Thyroid gland (tissue), 4 donors: ENCODE measurements at regions not wholly inside any gene's neighbourhood (a gene's known extent, or its start where the extent isn't known, plus 50 kb on each side); places are given as distances from the start of the nearest gene placed in this dataset.

Source experiments
- DNase-seq, 2 donors: peaks; one replicate each; pipeline ENCODE4 v3.0.0-alpha.2; 2019
- H3K27ac ChIP-seq, 3 donors: fragments of 200-600 bp; sonication (generic); 1 replicate in 2 of 3; 2 replicates in 1 of 3; pipeline ENCODE4 v1.5.1; 2016 to 2019; ENCODE audit warnings: mild to moderate bottlenecking in 1 of 3, moderate library complexity in 1 of 3
- H3K27me3 ChIP-seq: fragments of 200-600 bp; sonication (generic); one replicate; pipeline ENCODE4 v1.5.1; 2019
- H3K36me3 ChIP-seq, 2 donors: fragments of 200-600 bp; sonication (generic); one replicate each; pipeline ENCODE4 v1.5.1; 2016 to 2019
- H3K4me1 ChIP-seq, 2 donors: fragments of 200-600 bp; sonication (generic); one replicate each; pipeline ENCODE4 v1.5.1; 2017 to 2019
- H3K4me3 ChIP-seq, 3 donors: fragments of 200-600 bp; sonication (generic); replicated peaks in 1 of 3; 1 replicate in 2 of 3; 2 replicates in 1 of 3; pipeline ENCODE4 v1.5.1; 2016; ENCODE audit warnings: mild to moderate bottlenecking in 1 of 3
- H3K9me3 ChIP-seq: fragments of 200-600 bp; sonication (generic); one replicate; pipeline ENCODE4 v1.5.1; 2017
- POLR2A ChIP-seq, 2 donors: fragments of 450-650 bp; IDR thresholded peaks; one replicate each; pipeline ENCODE4 v1.6.1; 2017; ENCODE audit warnings: antibody characterized with exemption in 2 of 2, mild to moderate bottlenecking in 2 of 2, moderate library complexity in 1 of 2
- WGBS, 2 donors: methylation state at CpG; one replicate each; pipeline ENCODE4 v1.1.5; 2017; 5-methylcytosine and 5-hydroxymethylcytosine counted together
- intact Hi-C: fragments of 100-400 bp; cut with DNase I; formaldehyde crosslinking; loops from one replicate; pipeline ENCODE4 v1.15.1; 2023
- TF ChIP-seq, protein P1 (sequence below), 6 experiments: fragments of 200-600 bp in 3 of 6; fragments of 450-650 bp in 3 of 6; sonication (generic) in 3 of 6; IDR thresholded peaks; one replicate each; pipeline ENCODE4 v1.5.1; 2016 to 2019; ENCODE audit warnings: antibody characterized with exemption in 6 of 6, mild to moderate bottlenecking in 2 of 6, inconsistent platforms in 1 of 6, moderate library complexity in 1 of 6

DNA sequence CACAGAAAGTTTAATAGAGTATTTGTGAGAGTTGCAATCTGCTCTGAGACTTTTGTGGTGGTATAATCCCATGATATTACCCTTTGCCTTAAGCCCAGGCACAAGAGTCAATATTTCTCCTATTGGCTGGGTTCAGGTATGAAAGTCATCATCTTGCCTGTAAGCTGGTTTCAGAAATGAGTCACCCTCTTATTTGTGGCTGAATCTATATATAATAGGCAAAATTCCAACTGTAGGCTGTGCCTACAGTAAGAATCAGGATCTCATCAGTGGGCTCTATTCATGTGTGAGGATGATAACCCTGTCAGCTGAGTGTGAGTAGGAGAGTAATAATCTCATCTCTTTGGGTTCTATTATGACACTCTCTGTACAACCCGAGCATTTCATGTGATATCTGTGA, 2103.1 kb downstream of the TP53TG3F start:
- Histone ChIP-seq H3K9me3 (no peaks in the 10 kb centered on the region), H3K4me3 (no peak overlapping the region), H3K36me3 (no peaks in the 10 kb centered on the region), H3K4me1 (no peaks in the 10 kb centered on the region), H3K27me3 (no peaks in the 10 kb centered on the region), H3K27ac (no peak overlapping the region)
- intact Hi-C loops: no loop called here
- no peak for TF ChIP-seq POLR2A (IDR thresholded peaks at IDR 0.05)
- TF ChIP-seq, protein P1, sequence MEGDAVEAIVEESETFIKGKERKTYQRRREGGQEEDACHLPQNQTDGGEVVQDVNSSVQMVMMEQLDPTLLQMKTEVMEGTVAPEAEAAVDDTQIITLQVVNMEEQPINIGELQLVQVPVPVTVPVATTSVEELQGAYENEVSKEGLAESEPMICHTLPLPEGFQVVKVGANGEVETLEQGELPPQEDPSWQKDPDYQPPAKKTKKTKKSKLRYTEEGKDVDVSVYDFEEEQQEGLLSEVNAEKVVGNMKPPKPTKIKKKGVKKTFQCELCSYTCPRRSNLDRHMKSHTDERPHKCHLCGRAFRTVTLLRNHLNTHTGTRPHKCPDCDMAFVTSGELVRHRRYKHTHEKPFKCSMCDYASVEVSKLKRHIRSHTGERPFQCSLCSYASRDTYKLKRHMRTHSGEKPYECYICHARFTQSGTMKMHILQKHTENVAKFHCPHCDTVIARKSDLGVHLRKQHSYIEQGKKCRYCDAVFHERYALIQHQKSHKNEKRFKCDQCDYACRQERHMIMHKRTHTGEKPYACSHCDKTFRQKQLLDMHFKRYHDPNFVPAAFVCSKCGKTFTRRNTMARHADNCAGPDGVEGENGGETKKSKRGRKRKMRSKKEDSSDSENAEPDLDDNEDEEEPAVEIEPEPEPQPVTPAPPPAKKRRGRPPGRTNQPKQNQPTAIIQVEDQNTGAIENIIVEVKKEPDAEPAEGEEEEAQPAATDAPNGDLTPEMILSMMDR (IDR thresholded peaks at IDR 0.05): no peak
- DNase-seq: no peak
- 7 to 28% methylated on average over 1 of the region's 1 CpG for WGBS, 2 donors

DNA sequence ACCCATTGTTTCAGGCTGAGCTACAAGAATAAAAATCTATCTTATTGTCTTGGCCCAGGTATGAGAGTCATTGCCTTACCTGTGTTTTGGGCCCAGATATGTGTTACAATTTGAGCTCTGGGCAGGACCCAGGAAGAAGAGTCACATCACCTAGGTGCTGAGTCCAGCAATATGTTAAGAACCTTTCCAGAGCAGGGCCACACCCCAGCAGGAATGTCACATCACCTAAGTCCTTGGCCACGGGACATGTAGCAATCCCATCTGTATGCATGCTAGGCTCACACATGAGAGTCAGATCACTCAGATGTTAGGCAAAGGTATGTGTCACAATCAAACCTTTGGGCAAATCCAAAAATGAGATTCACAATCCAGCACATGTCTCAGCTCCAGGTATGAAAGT, 2103.5 kb downstream of the TP53TG3F start:
- H3K36me3 ChIP-seq: no peaks in the 10 kb centered on the region
- no peaks in the 10 kb centered on the region for H3K9me3 ChIP-seq
- TF ChIP-seq POLR2A (IDR thresholded peaks at IDR 0.05): no peak
- TF ChIP-seq, protein P1 (IDR thresholded peaks at IDR 0.05): no peak
- 30 to 50% methylated on average over 1 of the region's 1 CpG for WGBS, 2 donors
- DNase-seq: no peak
- no peak overlapping the region for H3K4me3 ChIP-seq
- intact Hi-C loops: no loop called here
- H3K27me3 ChIP-seq: no peaks in the 10 kb centered on the region
- no peaks in the 10 kb centered on the region for H3K4me1 ChIP-seq
- no peak overlapping the region for H3K27ac ChIP-seq

DNA sequence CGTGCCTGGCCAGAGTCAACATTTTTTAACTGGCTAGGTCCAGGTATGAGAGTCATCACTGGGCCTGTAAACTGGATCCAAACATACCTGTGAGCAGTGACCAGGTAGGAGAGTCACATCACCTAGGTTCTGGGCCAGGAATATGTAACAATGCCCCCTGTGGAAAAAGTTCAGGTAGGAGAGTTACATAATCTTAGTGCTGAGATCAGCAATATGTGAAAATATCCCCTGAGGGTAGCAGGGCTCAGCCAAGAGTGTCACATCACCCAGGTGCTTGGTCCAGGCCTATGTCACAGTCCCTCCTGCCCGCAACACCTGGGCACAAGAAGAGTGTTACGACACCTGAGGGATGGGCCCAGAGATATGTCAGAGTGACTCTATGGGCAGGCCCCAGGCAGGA, 2104.7 kb downstream of the TP53TG3F start:
- no peaks in the 10 kb centered on the region for H3K36me3 ChIP-seq
- no peak for TF ChIP-seq POLR2A (IDR thresholded peaks at IDR 0.05)
- TF ChIP-seq, protein P1 (IDR thresholded peaks at IDR 0.05): no peak
- H3K4me3 ChIP-seq: no peak overlapping the region
- no peaks in the 10 kb centered on the region for H3K27me3 ChIP-seq
- H3K27ac ChIP-seq: no peak overlapping the region
- intact Hi-C loops: no loop called here
- H3K4me1 ChIP-seq: no peaks in the 10 kb centered on the region
- no peaks in the 10 kb centered on the region for H3K9me3 ChIP-seq
- no peak for DNase-seq
- WGBS, 2 donors: 82 to 84% methylated on average over 3 of the region's 3 CpGs

DNA sequence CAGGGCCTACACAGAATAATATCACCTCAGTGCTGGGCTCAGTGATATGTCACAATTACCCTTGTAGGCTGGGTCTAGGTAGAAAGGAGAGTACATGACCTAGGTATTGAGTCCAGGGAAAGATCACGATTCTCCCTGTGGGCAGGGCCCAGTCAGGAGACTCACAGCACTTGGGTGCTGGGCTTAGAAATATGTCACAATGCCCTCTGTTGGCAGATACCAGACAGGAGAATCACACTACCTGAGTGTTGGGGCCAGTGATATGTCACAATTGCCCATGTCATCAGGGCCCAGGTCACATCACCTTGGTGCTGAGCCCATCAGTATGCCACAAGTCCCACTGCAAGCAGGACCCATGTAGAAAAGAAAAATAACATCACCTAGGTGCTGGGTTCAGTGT, 2105.5 kb downstream of the TP53TG3F start:
- Histone ChIP-seq H3K27ac (no peak overlapping the region), H3K36me3 (no peaks in the 10 kb centered on the region), H3K27me3 (no peaks in the 10 kb centered on the region), H3K4me3 (no peak overlapping the region), H3K4me1 (no peaks in the 10 kb centered on the region), H3K9me3 (no peaks in the 10 kb centered on the region)
- DNase-seq: no peak
- 75 to 82% methylated on average over 1 of the region's 1 CpG for WGBS, 2 donors
- intact Hi-C loops: no loop called here
- no peak for TF ChIP-seq POLR2A (IDR thresholded peaks at IDR 0.05)
- TF ChIP-seq, protein P1 (IDR thresholded peaks at IDR 0.05): no peak

DNA sequence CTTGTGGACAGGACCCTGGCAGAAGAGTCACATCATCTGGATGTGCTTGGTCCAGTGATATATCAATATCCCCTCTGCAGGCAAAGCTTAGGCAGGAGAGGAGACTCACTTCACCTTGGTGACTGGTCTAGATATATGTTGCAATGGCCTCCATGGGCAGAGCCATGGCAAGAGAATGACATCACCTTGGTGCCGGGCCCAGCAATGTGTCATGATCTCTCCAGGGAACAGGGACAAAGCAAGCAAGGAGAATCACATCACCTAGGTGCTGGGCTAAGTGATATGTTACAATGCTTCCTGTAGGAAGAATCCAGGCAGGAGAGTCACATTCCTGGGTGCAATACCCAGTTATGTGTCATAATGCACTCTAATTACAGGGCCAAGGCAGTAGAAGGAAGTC, 2106.2 kb downstream of the TP53TG3F start:
- no peak overlapping the region for H3K27ac ChIP-seq
- TF ChIP-seq, protein P1 (IDR thresholded peaks at IDR 0.05): no peak
- no peak for TF ChIP-seq POLR2A (IDR thresholded peaks at IDR 0.05)
- intact Hi-C loops: no loop called here
- no peaks in the 10 kb centered on the region for H3K27me3 ChIP-seq
- DNase-seq: no peak
- H3K36me3 ChIP-seq: no peaks in the 10 kb centered on the region
- no peaks in the 10 kb centered on the region for H3K9me3 ChIP-seq
- WGBS, 2 donors: 73 to 79% methylated on average over 1 of the region's 1 CpG
- no peak overlapping the region for H3K4me3 ChIP-seq
- H3K4me1 ChIP-seq: no peaks in the 10 kb centered on the region
